HepG2 (cell line): ENCODE measurements at regions not wholly inside any gene's neighbourhood (a gene's known extent, or its start where the extent isn't known, plus 50 kb on each side); places are given as distances from the start of the nearest gene placed in this dataset.

Source experiments
- ATAC-seq: fragments of 200-7000 bp; cut with Tn5 transposase; 3 replicates; pipeline ENCODE4 v1.9.1; 2020; ENCODE audit warnings: mild to moderate bottlenecking, moderate library complexity
- BruUV-seq: library from RNA; stranded (reverse); fragments of 400-500 nt; replicated peaks from 2 replicates; lab custom pipeline; 2021; lab: Mats Ljungman, UMichigan
- CTCF ChIA-PET: fragments of 300-600 bp; formaldehyde crosslinking; extraction: SDS; loops from one replicate; lab custom pipeline; 2021; ENCODE audit warnings: low total read pairs, inconsistent platforms, low intra/inter-chr PET ratio; lab: Yijun Ruan, JAX
- POLR2A ChIA-PET: fragments of 350-600 bp; sonication (Branson Sonifier 250); formaldehyde crosslinking; loops from one replicate; lab custom pipeline; 2020; ENCODE audit warnings: antibody characterized with exemption, inconsistent platforms; lab: Yijun Ruan, JAX
- DNase-seq: peaks from one replicate; pipeline ENCODE4 v3.0.0-alpha.2; 2015; ENCODE audit warnings: low spot score
- FAIRE-seq: peaks from 3 replicates; lab custom pipeline; 2011; peaks lifted over from hg19 to GRCh38; lab: Jason Lieb, UNC
- H2AFZ ChIP-seq: one replicate; pipeline ENCODE4 v1.6.1; 2011; ENCODE audit warnings: low read length, inconsistent platforms
- H3K27ac ChIP-seq: fragments of 300-600 bp; 3 replicates; pipeline ENCODE4 v1.8.0; 2011; ENCODE audit warnings: mixed run types, mild to moderate bottlenecking, mixed read lengths, low read length, inconsistent platforms; ENCODE audit not compliant: insufficient read depth; ENCODE audit errors: extremely low read length
- H3K27me3 ChIP-seq, 2 experiments: fragments of 200-600 bp in 1 of 2; 2 replicates in 1 of 2; 3 replicates in 1 of 2; pipeline versions ENCODE4 v1.6.0 to v1.8.0; 2011; ENCODE audit warnings: low read length in 2 of 2, mild to moderate bottlenecking in 2 of 2, moderate library complexity in 2 of 2, inconsistent platforms in 1 of 2; ENCODE audit not compliant: insufficient read depth in 2 of 2, control insufficient read depth in 1 of 2
- H3K36me3 ChIP-seq, 2 experiments: fragments of 200-600 bp in 1 of 2; replicated peaks in 1 of 2; 2 replicates in 1 of 2; 3 replicates in 1 of 2; pipeline versions ENCODE4 v1.5.1 to v1.8.0; 2011; ENCODE audit warnings: low read length in 2 of 2, inconsistent platforms in 1 of 2; ENCODE audit not compliant: insufficient read depth in 2 of 2, control insufficient read depth in 1 of 2
- H3K4me1 ChIP-seq: 2 replicates; pipeline ENCODE4 v1.5.1; 2012; ENCODE audit warnings: low read length, inconsistent platforms; ENCODE audit not compliant: insufficient read depth
- H3K4me2 ChIP-seq: 2 replicates; pipeline ENCODE4 v1.6.0; 2011; ENCODE audit warnings: low read depth, low read length, inconsistent platforms
- H3K4me3 ChIP-seq, 3 experiments: fragments of 200-600 bp in 1 of 3; sonication (generic), shearing (Covaris generic) in 1 of 3; replicated peaks in 1 of 3; 2 replicates each; pipeline ENCODE4 v1.5.1; 2011 to 2016; ENCODE audit warnings: low read length in 3 of 3, inconsistent platforms in 2 of 3, low read depth in 2 of 3, mild to moderate bottlenecking in 2 of 3, control low read depth in 1 of 3, mixed read lengths in 1 of 3; ENCODE audit not compliant: insufficient read depth in 1 of 3
- H3K79me2 ChIP-seq: one replicate; pipeline ENCODE4 v1.6.1; 2011; ENCODE audit warnings: low read length, inconsistent platforms; ENCODE audit not compliant: insufficient read depth
- H3K9ac ChIP-seq: 2 replicates; pipeline ENCODE4 v1.6.0; 2011; ENCODE audit warnings: mild to moderate bottlenecking, low read depth, low read length, inconsistent platforms; ENCODE audit not compliant: insufficient read depth
- H3K9me3 ChIP-seq: 2 replicates; pipeline ENCODE4 v1.5.1; 2012; ENCODE audit warnings: mild to moderate bottlenecking, low read length
- H4K20me1 ChIP-seq: 2 replicates; pipeline ENCODE4 v1.6.0; 2011; ENCODE audit warnings: inconsistent platforms, mild to moderate bottlenecking, low read length, moderate library complexity; ENCODE audit not compliant: insufficient read depth
- GATAD1 ChIP-seq: IDR thresholded peaks from 2 replicates; pipeline ENCODE4 v1.6.1; 2016; ENCODE audit warnings: missing genetic modification reagents, missing compliant biosample characterization
- PAF1 ChIP-seq: IDR thresholded peaks from 2 replicates; pipeline ENCODE4 v1.6.1; 2016; ENCODE audit warnings: missing genetic modification reagents, missing compliant biosample characterization
- SALL1 ChIP-seq: sonication (generic); formaldehyde crosslinking; IDR thresholded peaks from 2 replicates; pipeline ENCODE4 v1.8.0; 2022; ENCODE audit warnings: mild to moderate bottlenecking, missing genetic modification reagents
- SOX6 ChIP-seq, 2 experiments: fragments of 450-650 bp in 1 of 2; sonication (generic) in 1 of 2; formaldehyde crosslinking in 1 of 2; IDR thresholded peaks; 2 replicates each; pipeline versions ENCODE4 v1.4.0 to v1.6.1; 2017 to 2020; ENCODE audit warnings: antibody characterized with exemption in 1 of 2, mild to moderate bottlenecking in 1 of 2, missing genetic modification reagents in 1 of 2
- TIGD3 ChIP-seq: sonication (generic); formaldehyde crosslinking; IDR thresholded peaks from 2 replicates; pipeline ENCODE4 v1.5.1; 2020; ENCODE audit warnings: mild to moderate bottlenecking, missing genetic modification reagents, borderline replicate concordance
- ZNF12 ChIP-seq: sonication (generic); formaldehyde crosslinking; IDR thresholded peaks from 2 replicates; pipeline ENCODE4 v1.5.0; 2020; ENCODE audit warnings: missing genetic modification reagents
- ZNF484 ChIP-seq: sonication (generic); formaldehyde crosslinking; IDR thresholded peaks from 2 replicates; pipeline ENCODE4 v1.5.1; 2020; ENCODE audit warnings: mild to moderate bottlenecking, low read depth, missing genetic modification reagents, borderline replicate concordance
- ZNF747 ChIP-seq: sonication (generic); formaldehyde crosslinking; IDR thresholded peaks from 2 replicates; pipeline ENCODE4 v1.8.1; 2023; ENCODE audit warnings: missing genetic modification reagents, mild to moderate bottlenecking, borderline replicate concordance
- WGBS: methylation state at CpG from one replicate; pipeline ENCODE4 v1.1.6; 2017; ENCODE audit warnings: low lambda C conversion rate; 5-methylcytosine and 5-hydroxymethylcytosine counted together
- in situ Hi-C: cut with HindIII; loops from 2 replicates; pipeline ENCODE4 v1.10.0; 2017; ENCODE audit warnings: low pct_unique_long_range_greater_than_20kb; ENCODE audit not compliant: extremely low pct_ligation_motif_present
- intact Hi-C: fragments of 100-400 bp; cut with micrococcal nuclease; formaldehyde crosslinking; loops from one replicate; pipeline ENCODE4 v1.10.0; 2022; ENCODE audit not compliant: unreplicated experiment
- TF ChIP-seq, protein P1 (sequence below): sonication (generic); formaldehyde crosslinking; IDR thresholded peaks from 2 replicates; pipeline ENCODE4 v1.5.0; 2020; ENCODE audit warnings: mild to moderate bottlenecking, low read depth, missing genetic modification reagents, borderline replicate concordance
- TF ChIP-seq, protein P2 (sequence below): fragments of 450-650 bp; IDR thresholded peaks from 2 replicates; pipeline ENCODE4 v1.6.1; 2017; ENCODE audit warnings: mild to moderate bottlenecking
- TF ChIP-seq, protein P3 (sequence below): sonication (generic); formaldehyde crosslinking; IDR thresholded peaks from 2 replicates; pipeline ENCODE4 v1.5.0; 2020; ENCODE audit warnings: mild to moderate bottlenecking, missing genetic modification reagents, moderate library complexity

DNA sequence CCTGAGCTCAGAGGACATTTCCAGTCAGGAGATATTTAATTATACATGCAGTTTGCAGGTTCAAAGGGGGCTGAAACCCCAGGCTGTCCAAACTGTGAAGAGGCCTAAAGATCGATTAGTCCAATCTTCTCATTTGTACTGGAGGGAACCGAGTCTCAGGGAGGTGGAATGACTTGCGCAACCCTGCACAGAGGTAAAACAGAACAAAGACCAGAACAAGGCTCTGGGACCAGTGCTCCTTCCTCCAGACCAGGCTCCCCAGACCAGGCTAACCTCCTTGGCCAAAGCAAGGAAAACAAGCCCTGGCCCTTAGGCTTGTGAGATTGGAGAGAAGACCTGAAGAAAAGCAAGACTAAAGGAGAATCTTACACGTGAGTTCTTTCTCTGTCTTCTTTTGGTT, 120.8 kb downstream of the ENC1 start (continued):
- no peak for TF ChIP-seq ZNF747 (CRISPR knock-in tag)

GRCh38 chr5:74519161-74519571, 121.4 kb downstream of the ENC1 start:
- FAIRE-seq (no peak), ATAC-seq (peak; percentile 40), DNase-seq (no peak)
- Histone ChIP-seq H3K9ac (no peak overlapping the region), H3K9me3 (peaks cover 9% of the 10 kb centered on the region), H3K27me3 (no peaks in the 10 kb centered on the region), H3K27ac (no peak overlapping the region), H3K4me2 (no peak overlapping the region; the same call in 1 of the 2 replicates), H2AFZ (no peak overlapping the region), H3K4me1 (peaks cover 82% of the 10 kb centered on the region), H3K36me3 (no peaks in the 10 kb centered on the region), H3K79me2 (no peaks in the 10 kb centered on the region), H4K20me1 (no peaks in the 10 kb centered on the region), H3K4me3 (no peak overlapping the region)
- ChIA-PET POLR2A (no interaction called here), CTCF (no interaction called here)
- in situ Hi-C loops, result no loop called here
- intact Hi-C loops, result no loop called here
- WGBS, result 65% methylated on average over 7 of the region's 7 CpGs
- TF ChIP-seq ZNF12 (CRISPR knock-in tag), result peak; percentile 76
- TF ChIP-seq, protein P1, sequence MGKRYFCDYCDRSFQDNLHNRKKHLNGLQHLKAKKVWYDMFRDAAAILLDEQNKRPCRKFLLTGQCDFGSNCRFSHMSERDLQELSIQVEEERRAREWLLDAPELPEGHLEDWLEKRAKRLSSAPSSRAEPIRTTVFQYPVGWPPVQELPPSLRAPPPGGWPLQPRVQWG (CRISPR knock-in tag), result no peak
- no TSS peak for BruUV-seq

- no peak overlapping the region for H3K27ac ChIP-seq
- H3K9ac ChIP-seq, result no peak overlapping the region
- BruUV-seq, result no TSS peak
- in situ Hi-C loops, result no loop called here
- no peak for DNase-seq
- H4K20me1 ChIP-seq, result no peaks in the 10 kb centered on the region
- ChIA-PET CTCF (no interaction called here), POLR2A (no interaction called here)
- no peaks in the 10 kb centered on the region for H3K79me2 ChIP-seq
- H3K27me3 ChIP-seq, result no peaks in the 10 kb centered on the region
- no peaks in the 10 kb centered on the region for H3K9me3 ChIP-seq
- intact Hi-C loops, result no loop called here
- no peak overlapping the region for H2AFZ ChIP-seq
- ATAC-seq, result no peak
- FAIRE-seq, result no peak
- no peaks in the 10 kb centered on the region for H3K36me3 ChIP-seq
- peaks cover 89% of the 10 kb centered on the region for H3K4me1 ChIP-seq
- H3K4me2 ChIP-seq, result no peak overlapping the region
- no peak overlapping the region for H3K4me3 ChIP-seq
- TF ChIP-seq, protein P2, sequence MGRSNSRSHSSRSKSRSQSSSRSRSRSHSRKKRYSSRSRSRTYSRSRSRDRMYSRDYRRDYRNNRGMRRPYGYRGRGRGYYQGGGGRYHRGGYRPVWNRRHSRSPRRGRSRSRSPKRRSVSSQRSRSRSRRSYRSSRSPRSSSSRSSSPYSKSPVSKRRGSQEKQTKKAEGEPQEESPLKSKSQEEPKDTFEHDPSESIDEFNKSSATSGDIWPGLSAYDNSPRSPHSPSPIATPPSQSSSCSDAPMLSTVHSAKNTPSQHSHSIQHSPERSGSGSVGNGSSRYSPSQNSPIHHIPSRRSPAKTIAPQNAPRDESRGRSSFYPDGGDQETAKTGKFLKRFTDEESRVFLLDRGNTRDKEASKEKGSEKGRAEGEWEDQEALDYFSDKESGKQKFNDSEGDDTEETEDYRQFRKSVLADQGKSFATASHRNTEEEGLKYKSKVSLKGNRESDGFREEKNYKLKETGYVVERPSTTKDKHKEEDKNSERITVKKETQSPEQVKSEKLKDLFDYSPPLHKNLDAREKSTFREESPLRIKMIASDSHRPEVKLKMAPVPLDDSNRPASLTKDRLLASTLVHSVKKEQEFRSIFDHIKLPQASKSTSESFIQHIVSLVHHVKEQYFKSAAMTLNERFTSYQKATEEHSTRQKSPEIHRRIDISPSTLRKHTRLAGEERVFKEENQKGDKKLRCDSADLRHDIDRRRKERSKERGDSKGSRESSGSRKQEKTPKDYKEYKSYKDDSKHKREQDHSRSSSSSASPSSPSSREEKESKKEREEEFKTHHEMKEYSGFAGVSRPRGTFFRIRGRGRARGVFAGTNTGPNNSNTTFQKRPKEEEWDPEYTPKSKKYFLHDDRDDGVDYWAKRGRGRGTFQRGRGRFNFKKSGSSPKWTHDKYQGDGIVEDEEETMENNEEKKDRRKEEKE, result no peak
- no peak for TF ChIP-seq SOX6 (IDR thresholded peaks at IDR 0.05)
- TF ChIP-seq SOX6 (CRISPR knock-in tag; IDR thresholded peaks at IDR 0.05), result no peak
- TF ChIP-seq, protein P3, sequence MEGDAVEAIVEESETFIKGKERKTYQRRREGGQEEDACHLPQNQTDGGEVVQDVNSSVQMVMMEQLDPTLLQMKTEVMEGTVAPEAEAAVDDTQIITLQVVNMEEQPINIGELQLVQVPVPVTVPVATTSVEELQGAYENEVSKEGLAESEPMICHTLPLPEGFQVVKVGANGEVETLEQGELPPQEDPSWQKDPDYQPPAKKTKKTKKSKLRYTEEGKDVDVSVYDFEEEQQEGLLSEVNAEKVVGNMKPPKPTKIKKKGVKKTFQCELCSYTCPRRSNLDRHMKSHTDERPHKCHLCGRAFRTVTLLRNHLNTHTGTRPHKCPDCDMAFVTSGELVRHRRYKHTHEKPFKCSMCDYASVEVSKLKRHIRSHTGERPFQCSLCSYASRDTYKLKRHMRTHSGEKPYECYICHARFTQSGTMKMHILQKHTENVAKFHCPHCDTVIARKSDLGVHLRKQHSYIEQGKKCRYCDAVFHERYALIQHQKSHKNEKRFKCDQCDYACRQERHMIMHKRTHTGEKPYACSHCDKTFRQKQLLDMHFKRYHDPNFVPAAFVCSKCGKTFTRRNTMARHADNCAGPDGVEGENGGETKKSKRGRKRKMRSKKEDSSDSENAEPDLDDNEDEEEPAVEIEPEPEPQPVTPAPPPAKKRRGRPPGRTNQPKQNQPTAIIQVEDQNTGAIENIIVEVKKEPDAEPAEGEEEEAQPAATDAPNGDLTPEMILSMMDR, result no peak
- TF ChIP-seq GATAD1 (CRISPR knock-in tag), result no peak
- TF ChIP-seq PAF1 (CRISPR knock-in tag), result no peak
- no peak for TF ChIP-seq SALL1
- no peak for TF ChIP-seq TIGD3 (CRISPR knock-in tag)
- no peak for TF ChIP-seq ZNF484 (CRISPR knock-in tag)
Observed at GRCh38 chr5:74517700-74518099, 122.8 kb downstream of the ENC1 start.
